Activated T-helper 1 cell treated with anti-CD3 and anti-CD28 coated beads, Interleukin-2, amount 50 U/mL, for 16 hours (primary cell): ENCODE measurements at regions not wholly inside any gene's neighbourhood (a gene's known extent, or its start where the extent isn't known, plus 50 kb on each side); places are given as distances from the start of the nearest gene placed in this dataset.

Experiments used
- DNase-seq, 2 donors: peaks; one replicate each; pipeline ENCODE4 v3.0.0-alpha.2; 2020; ENCODE audit warnings: low read depth in 1 of 2, low spot score in 1 of 2

- no peak for DNase-seq
Observed at GRCh38 chr1:88117597-88117996, 566.5 kb upstream of the PKN2 start.

GRCh38 chr1:88118176-88118845, 565.8 kb upstream of the PKN2 start:
- DNase-seq, result no peak

GRCh38 chr1:88124614-88125013, 559.5 kb upstream of the PKN2 start:
- DNase-seq, result no peak

- DNase-seq, result no peak
Observed at GRCh38 chr1:88126467-88126866, 557.6 kb upstream of the PKN2 start.

- no peak for DNase-seq
Observed at GRCh38 chr1:88133991-88134390, 550.1 kb upstream of the PKN2 start.

- DNase-seq, result no peak
Observed at GRCh38 chr1:88134983-88135921, 548.8 kb upstream of the PKN2 start.

GRCh38 chr1:88139633-88140032, 544.4 kb upstream of the PKN2 start:
- no peak for DNase-seq

- no peak for DNase-seq
Observed at GRCh38 chr1:88140325-88140724, 543.7 kb upstream of the PKN2 start.

GRCh38 chr1:88141499-88142074, 542.5 kb upstream of the PKN2 start:
- DNase-seq, result no peak

GRCh38 chr1:88145752-88146151, 538.3 kb upstream of the PKN2 start:
- no peak for DNase-seq

- DNase-seq, result no peak
Observed at GRCh38 chr1:88149686-88150085, 534.4 kb upstream of the PKN2 start.

GRCh38 chr1:88150330-88150729, 533.7 kb upstream of the PKN2 start:
- no peak for DNase-seq

GRCh38 chr1:88163187-88163586, 520.9 kb upstream of the PKN2 start:
- no peak for DNase-seq

GRCh38 chr1:88168126-88168525, 515.9 kb upstream of the PKN2 start:
- DNase-seq, result no peak

- no peak for DNase-seq
Observed at GRCh38 chr1:88169139-88169538, 514.9 kb upstream of the PKN2 start.

- DNase-seq, result no peak
Observed at GRCh38 chr1:88169939-88170338, 514.1 kb upstream of the PKN2 start.

GRCh38 chr1:88175120-88175630, 508.9 kb upstream of the PKN2 start:
- DNase-seq, result no peak

GRCh38 chr1:88175631-88176226, 508.3 kb upstream of the PKN2 start:
- no peak for DNase-seq

- no peak for DNase-seq
Observed at GRCh38 chr1:88179943-88180342, 504.1 kb upstream of the PKN2 start.

- DNase-seq, result peak in 1 of 2 donors; percentile 8
Observed at GRCh38 chr1:88180449-88181108, 503.5 kb upstream of the PKN2 start.

GRCh38 chr1:88186911-88187310, 497.2 kb upstream of the PKN2 start:
- no peak for DNase-seq
